Activated B cell treated with CpG ODN at 0.5 μM for 24 hours (primary cell): ENCODE measurements at regions not wholly inside any gene's neighbourhood (a gene's known extent, or its start where the extent isn't known, plus 50 kb on each side); places are given as distances from the start of the nearest gene placed in this dataset.

Experiments used
- ATAC-seq: fragments of 200-7000 bp; cut with Tn5 transposase; one replicate; pipeline ENCODE4 v1.10.0; 2021; ENCODE audit warnings: low read depth, mild to moderate bottlenecking, moderate library complexity
- CTCF ChIA-PET: fragments of 350-600 bp; sonication (Branson Sonifier 250); formaldehyde crosslinking; loops from one replicate; lab custom pipeline; 2021; ENCODE audit warnings: antibody characterized with exemption; lab: Charles Lee
- POLR2A ChIA-PET: fragments of 350-600 bp; sonication (Branson Sonifier 250); formaldehyde crosslinking; loops from one replicate; lab custom pipeline; 2021; ENCODE audit warnings: antibody characterized with exemption; lab: Charles Lee
- DNase-seq: peaks from one replicate; pipeline ENCODE4 v3.0.0; 2022
- H3K27ac Mint-ChIP-seq: one replicate; pipeline ENCODE4 v1.8.0; 2020; ENCODE audit warnings: mixed read lengths
- H3K27me3 Mint-ChIP-seq: one replicate; pipeline ENCODE4 v1.8.0; 2021; ENCODE audit warnings: mixed read lengths
- H3K36me3 Mint-ChIP-seq: one replicate; pipeline ENCODE4 v1.8.0; 2021; ENCODE audit warnings: low read depth, mixed read lengths
- H3K4me1 Mint-ChIP-seq: one replicate; pipeline ENCODE4 v1.8.0; 2021; ENCODE audit warnings: mixed read lengths
- H3K4me3 Mint-ChIP-seq: one replicate; pipeline ENCODE4 v1.8.0; 2020; ENCODE audit warnings: mild to moderate bottlenecking, mixed read lengths
- H3K9me3 Mint-ChIP-seq: one replicate; pipeline ENCODE4 v1.8.0; 2020; ENCODE audit warnings: mixed read lengths
- intact Hi-C: fragments of 100-400 bp; cut with micrococcal nuclease; formaldehyde crosslinking; loops from one replicate; pipeline ENCODE4 v1.15.1; 2024
- TF ChIP-seq, protein P1 (sequence below): fragments of 200-600 bp; IDR thresholded peaks from one replicate; pipeline ENCODE4 v1.8.0; 2022; ENCODE audit warnings: antibody characterized with exemption, mild to moderate bottlenecking

DNA sequence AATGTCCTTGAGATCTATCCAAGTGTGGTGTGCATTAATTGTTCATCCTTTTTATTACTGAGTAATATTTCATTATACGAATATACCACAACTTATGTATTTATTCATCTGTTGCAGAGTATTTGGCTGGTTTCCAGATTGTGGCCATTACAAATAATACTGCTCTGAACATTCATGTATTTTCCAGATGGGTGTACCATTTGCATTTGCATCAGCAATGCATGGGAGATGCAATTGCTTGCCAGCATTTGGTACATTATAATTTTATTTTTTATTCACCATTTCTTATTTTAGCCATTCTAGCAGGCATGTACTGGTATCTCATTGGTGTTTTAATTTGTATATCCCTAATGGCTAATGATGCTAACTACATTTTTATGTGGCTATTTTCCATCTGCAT is 162.4 kb downstream of the SCG2 start:
- H3K4me1 Mint-ChIP-seq: no peaks in the 10 kb centered on the region
- peaks cover 1% of the 10 kb centered on the region for H3K27me3 Mint-ChIP-seq
- CTCF ChIA-PET: no interaction called here
- no peaks in the 10 kb centered on the region for H3K9me3 Mint-ChIP-seq
- H3K27ac Mint-ChIP-seq: no peak overlapping the region
- POLR2A ChIA-PET: no interaction called here
- no peak for DNase-seq
- H3K36me3 Mint-ChIP-seq: no peaks in the 10 kb centered on the region
- intact Hi-C loops: no loop called here
- no peak overlapping the region for H3K4me3 Mint-ChIP-seq
- ATAC-seq: no peak
- TF ChIP-seq, protein P1, sequence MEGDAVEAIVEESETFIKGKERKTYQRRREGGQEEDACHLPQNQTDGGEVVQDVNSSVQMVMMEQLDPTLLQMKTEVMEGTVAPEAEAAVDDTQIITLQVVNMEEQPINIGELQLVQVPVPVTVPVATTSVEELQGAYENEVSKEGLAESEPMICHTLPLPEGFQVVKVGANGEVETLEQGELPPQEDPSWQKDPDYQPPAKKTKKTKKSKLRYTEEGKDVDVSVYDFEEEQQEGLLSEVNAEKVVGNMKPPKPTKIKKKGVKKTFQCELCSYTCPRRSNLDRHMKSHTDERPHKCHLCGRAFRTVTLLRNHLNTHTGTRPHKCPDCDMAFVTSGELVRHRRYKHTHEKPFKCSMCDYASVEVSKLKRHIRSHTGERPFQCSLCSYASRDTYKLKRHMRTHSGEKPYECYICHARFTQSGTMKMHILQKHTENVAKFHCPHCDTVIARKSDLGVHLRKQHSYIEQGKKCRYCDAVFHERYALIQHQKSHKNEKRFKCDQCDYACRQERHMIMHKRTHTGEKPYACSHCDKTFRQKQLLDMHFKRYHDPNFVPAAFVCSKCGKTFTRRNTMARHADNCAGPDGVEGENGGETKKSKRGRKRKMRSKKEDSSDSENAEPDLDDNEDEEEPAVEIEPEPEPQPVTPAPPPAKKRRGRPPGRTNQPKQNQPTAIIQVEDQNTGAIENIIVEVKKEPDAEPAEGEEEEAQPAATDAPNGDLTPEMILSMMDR: no peak

DNA sequence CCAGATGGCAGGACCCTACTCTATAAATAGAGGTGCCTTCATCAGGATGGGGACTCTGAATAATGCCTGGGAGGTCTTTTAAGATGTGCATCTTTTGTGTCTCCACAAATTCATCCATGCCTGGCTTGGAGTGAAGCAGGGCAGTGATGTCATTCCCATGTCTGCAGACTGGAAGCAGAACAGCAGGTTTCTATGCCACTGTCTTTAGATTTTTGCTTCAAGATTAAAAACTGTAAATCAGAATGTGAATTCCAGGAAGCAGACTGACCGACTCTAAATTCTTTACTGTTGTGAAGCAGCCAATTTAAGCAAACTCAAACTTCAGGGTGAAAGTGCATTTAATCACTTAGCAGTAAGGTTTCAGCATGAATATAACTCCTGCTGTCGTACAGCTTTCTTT is 159.3 kb downstream of the SCG2 start:
- intact Hi-C loops: no loop called here
- TF ChIP-seq, protein P1: no peak
- ATAC-seq (no peak), DNase-seq (no peak)
- H3K36me3 Mint-ChIP-seq: no peaks in the 10 kb centered on the region
- ChIA-PET CTCF (no interaction called here), POLR2A (no interaction called here)
- H3K9me3 Mint-ChIP-seq: no peaks in the 10 kb centered on the region
- H3K4me1 Mint-ChIP-seq: no peaks in the 10 kb centered on the region
- no peak overlapping the region for H3K4me3 Mint-ChIP-seq
- peaks cover 1% of the 10 kb centered on the region for H3K27me3 Mint-ChIP-seq
- no peak overlapping the region for H3K27ac Mint-ChIP-seq

DNA sequence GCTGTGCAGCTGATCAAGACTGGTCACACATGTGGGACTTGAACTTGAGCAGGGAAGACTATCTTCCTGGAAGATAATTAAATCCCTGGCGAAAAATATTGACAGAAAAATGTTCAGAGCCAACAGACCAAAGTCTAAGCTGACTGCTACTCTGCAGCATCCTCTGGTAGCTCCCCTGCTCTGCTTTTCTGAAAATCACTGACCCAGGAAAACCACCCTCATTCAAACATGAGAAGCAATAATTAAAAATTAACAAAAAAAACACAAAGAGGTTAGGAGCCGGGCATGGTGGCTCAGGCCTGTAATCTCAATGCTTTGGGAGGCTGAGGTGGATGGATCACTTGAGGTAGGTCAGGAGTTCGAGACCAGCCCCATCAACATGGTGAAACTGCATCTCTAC is 151.9 kb downstream of the SCG2 start:
- ATAC-seq (no peak), DNase-seq (no peak)
- Mint-ChIP-seq H3K27me3 (peaks cover 9% of the 10 kb centered on the region), H3K36me3 (no peaks in the 10 kb centered on the region), H3K27ac (no peak overlapping the region), H3K9me3 (peaks cover 3% of the 10 kb centered on the region), H3K4me3 (no peak overlapping the region), H3K4me1 (no peaks in the 10 kb centered on the region)
- TF ChIP-seq, protein P1: no peak
- POLR2A ChIA-PET: no interaction called here
- CTCF ChIA-PET: no interaction called here
- intact Hi-C loops: no loop called here

DNA sequence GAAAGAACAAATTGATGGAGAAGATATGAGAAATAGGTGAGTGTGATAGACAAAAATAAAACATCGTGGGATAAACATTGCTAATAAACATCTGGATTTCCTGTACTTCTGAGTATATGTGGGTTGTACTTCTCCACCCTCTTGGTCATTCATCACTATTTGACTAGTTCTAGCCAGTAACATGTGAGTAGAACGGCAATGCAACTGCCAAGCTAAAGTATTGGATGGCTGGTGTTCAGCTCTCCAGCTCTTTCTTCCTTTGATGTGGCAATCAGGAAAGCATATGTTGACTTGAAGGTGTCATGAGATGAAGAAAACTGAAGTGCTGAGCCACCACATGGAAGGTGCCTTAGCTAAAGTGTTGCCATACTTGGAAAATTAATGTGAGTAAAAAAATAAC is 144.9 kb downstream of the SCG2 start:
- TF ChIP-seq, protein P1: no peak
- ATAC-seq (no peak), DNase-seq (no peak)
- no peaks in the 10 kb centered on the region for H3K36me3 Mint-ChIP-seq
- no peaks in the 10 kb centered on the region for H3K9me3 Mint-ChIP-seq
- ChIA-PET POLR2A (no interaction called here), CTCF (interaction anchor here (1.3 kb wide), 1 partner anchor 10 kb away, joined by 3 read pairs; no protein-coding TSS in a partner anchor)
- intact Hi-C loops: no loop called here
- no peaks in the 10 kb centered on the region for H3K4me1 Mint-ChIP-seq
- no peak overlapping the region for H3K4me3 Mint-ChIP-seq
- H3K27me3 Mint-ChIP-seq: peaks cover 4% of the 10 kb centered on the region
- no peak overlapping the region for H3K27ac Mint-ChIP-seq

DNA sequence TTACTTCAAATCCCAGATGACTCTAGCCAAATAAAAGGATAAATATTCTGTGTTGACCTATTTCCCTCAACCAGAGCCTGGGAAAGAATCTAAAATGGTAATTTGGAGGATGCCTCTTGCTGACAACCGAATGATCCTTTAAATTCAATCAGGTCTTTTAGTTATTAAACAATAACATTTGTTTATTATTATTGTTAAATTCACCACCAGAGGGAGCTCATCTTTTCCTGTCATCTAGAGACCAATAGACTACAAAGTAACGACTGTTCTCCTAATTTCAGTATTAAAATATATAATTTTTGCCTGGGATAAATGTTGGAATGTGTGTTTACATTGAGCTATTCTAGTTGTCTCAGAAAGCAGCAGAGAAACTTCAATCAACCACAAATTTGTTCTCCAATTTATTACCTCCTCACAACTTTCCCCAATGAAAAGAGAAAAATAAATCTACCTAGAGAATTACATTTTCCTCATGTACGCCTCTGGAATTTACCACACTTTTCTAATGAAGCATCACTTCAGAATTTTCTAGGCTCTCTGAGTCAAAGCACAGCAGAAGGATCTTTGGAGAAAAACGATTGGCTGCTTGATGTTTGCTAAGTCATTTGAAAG is 142.7 kb downstream of the SCG2 start:
- H3K4me3 Mint-ChIP-seq: no peak overlapping the region
- H3K9me3 Mint-ChIP-seq: no peaks in the 10 kb centered on the region
- ChIA-PET CTCF (interaction anchor here (1.0 kb wide), 1 partner anchor 823 kb away, joined by 4 read pairs; no protein-coding TSS in a partner anchor), POLR2A (no interaction called here)
- H3K27ac Mint-ChIP-seq: no peak overlapping the region
- no peaks in the 10 kb centered on the region for H3K4me1 Mint-ChIP-seq
- intact Hi-C loops: loop anchor here (2.0 kb wide), 1 partner anchor 825 kb away; no protein-coding TSS in a partner anchor
- DNase-seq: no peak
- H3K36me3 Mint-ChIP-seq: no peaks in the 10 kb centered on the region
- TF ChIP-seq, protein P1: no peak
- no peak for ATAC-seq
- no peaks in the 10 kb centered on the region for H3K27me3 Mint-ChIP-seq
